Neural progenitor cell (in vitro differentiated cells): ENCODE measurements at regions not wholly inside any gene's neighbourhood (a gene's known extent, or its start where the extent isn't known, plus 50 kb on each side); places are given as distances from the start of the nearest gene placed in this dataset.

ENCODE experiments used
- EZH2 ChIP-seq: fragments of 200-600 bp; sonication (generic); IDR thresholded peaks from 2 replicates; pipeline ENCODE4 v1.6.1; 2017; ENCODE audit warnings: antibody characterized with exemption, mild to moderate bottlenecking, moderate library complexity
- TF ChIP-seq, protein P1 (sequence below): fragments of 200-600 bp; sonication (generic); IDR thresholded peaks from 2 replicates; pipeline ENCODE4 v1.5.1; 2017; ENCODE audit warnings: antibody characterized with exemption, mild to moderate bottlenecking

- TF ChIP-seq, protein P1, sequence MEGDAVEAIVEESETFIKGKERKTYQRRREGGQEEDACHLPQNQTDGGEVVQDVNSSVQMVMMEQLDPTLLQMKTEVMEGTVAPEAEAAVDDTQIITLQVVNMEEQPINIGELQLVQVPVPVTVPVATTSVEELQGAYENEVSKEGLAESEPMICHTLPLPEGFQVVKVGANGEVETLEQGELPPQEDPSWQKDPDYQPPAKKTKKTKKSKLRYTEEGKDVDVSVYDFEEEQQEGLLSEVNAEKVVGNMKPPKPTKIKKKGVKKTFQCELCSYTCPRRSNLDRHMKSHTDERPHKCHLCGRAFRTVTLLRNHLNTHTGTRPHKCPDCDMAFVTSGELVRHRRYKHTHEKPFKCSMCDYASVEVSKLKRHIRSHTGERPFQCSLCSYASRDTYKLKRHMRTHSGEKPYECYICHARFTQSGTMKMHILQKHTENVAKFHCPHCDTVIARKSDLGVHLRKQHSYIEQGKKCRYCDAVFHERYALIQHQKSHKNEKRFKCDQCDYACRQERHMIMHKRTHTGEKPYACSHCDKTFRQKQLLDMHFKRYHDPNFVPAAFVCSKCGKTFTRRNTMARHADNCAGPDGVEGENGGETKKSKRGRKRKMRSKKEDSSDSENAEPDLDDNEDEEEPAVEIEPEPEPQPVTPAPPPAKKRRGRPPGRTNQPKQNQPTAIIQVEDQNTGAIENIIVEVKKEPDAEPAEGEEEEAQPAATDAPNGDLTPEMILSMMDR, result no peak
- no peak for TF ChIP-seq EZH2
These were observed 590.9 kb upstream of the SEL1L start for GRCh38 chr14:82124511-82124910.
